Chondrocyte (in vitro differentiated cells): ENCODE measurements at regions not wholly inside any gene's neighbourhood (a gene's known extent, or its start where the extent isn't known, plus 50 kb on each side); places are given as distances from the start of the nearest gene placed in this dataset.

Experiments used
- DNase-seq: peaks from one replicate; pipeline ENCODE4 v3.0.0; 2021; ENCODE audit warnings: mixed read lengths, low spot score
- H3K27ac Mint-ChIP-seq: one replicate; pipeline ENCODE4 v1.8.0; 2021; ENCODE audit warnings: mild to moderate bottlenecking, moderate library complexity, mixed read lengths; ENCODE audit not compliant: unreplicated experiment
- H3K27me3 Mint-ChIP-seq: 2 replicates; pipeline ENCODE4 v1.8.0; 2021; ENCODE audit warnings: low read depth, mixed read lengths
- H3K36me3 Mint-ChIP-seq: 2 replicates; pipeline ENCODE4 v1.8.0; 2021; ENCODE audit warnings: low read depth, mixed read lengths
- H3K4me1 Mint-ChIP-seq: 2 replicates; pipeline ENCODE4 v1.8.0; 2021; ENCODE audit warnings: low read depth, mild to moderate bottlenecking, mixed read lengths
- H3K4me3 Mint-ChIP-seq: one replicate; pipeline ENCODE4 v1.8.0; 2021; ENCODE audit warnings: mild to moderate bottlenecking, moderate library complexity, mixed read lengths; ENCODE audit not compliant: unreplicated experiment
- H3K9me3 Mint-ChIP-seq: 2 replicates; pipeline ENCODE4 v1.8.0; 2021; ENCODE audit warnings: low read depth, mixed read lengths
- CTCF ChIP-seq: fragments of 200-600 bp; sonication (generic); IDR thresholded peaks from 2 replicates; pipeline ENCODE4 v1.5.0; 2021; ENCODE audit warnings: antibody characterized with exemption, mild to moderate bottlenecking, moderate library complexity

- H3K27me3 Mint-ChIP-seq = peaks cover 2% of the 10 kb centered on the region
These were observed 61.6 kb upstream of the TUSC7 start for GRCh38 chr3:116647996-116648395.

More at GRCh38 chr3:116647996-116648395, 61.6 kb upstream of the TUSC7 start:
- H3K27ac Mint-ChIP-seq = no peak overlapping the region
- H3K36me3 Mint-ChIP-seq = no peaks in the 10 kb centered on the region
- no peak for DNase-seq
- H3K9me3 Mint-ChIP-seq = no peaks in the 10 kb centered on the region
- TF ChIP-seq CTCF = no peak
- H3K4me3 Mint-ChIP-seq = no peak overlapping the region
- no peaks in the 10 kb centered on the region for H3K4me1 Mint-ChIP-seq
